Astrocyte (in vitro differentiated cells and primary cell): ENCODE measurements at regions not wholly inside any gene's neighbourhood (a gene's known extent, or its start where the extent isn't known, plus 50 kb on each side); places are given as distances from the start of the nearest gene placed in this dataset.
A peak's percentile ranks its signal among the peaks of the same experiment; 100 is the strongest.

ENCODE experiments used
- DNase-seq: peaks from one replicate; pipeline ENCODE4 v3.0.0-alpha.2; 2010; ENCODE audit warnings: low read depth
- FAIRE-seq: peaks from 2 replicates; lab custom pipeline; 2011; peaks lifted over from hg19 to GRCh38; lab: Jason Lieb, UNC
- H2AFZ ChIP-seq: 2 replicates; pipeline ENCODE4 v1.6.0; 2012; ENCODE audit warnings: low read depth, low read length, inconsistent platforms
- H3K27ac ChIP-seq: 2 replicates; pipeline ENCODE4 v1.5.1; 2011; ENCODE audit warnings: low read depth, low read length, inconsistent platforms
- H3K27me3 ChIP-seq: 2 replicates; pipeline ENCODE4 v1.6.0; 2011; ENCODE audit warnings: low read length, inconsistent platforms; ENCODE audit not compliant: insufficient read depth
- H3K36me3 ChIP-seq: 2 replicates; pipeline ENCODE4 v1.5.1; 2011; ENCODE audit warnings: low read length, inconsistent platforms; ENCODE audit not compliant: insufficient read depth
- H3K4me1 ChIP-seq: 2 replicates; pipeline ENCODE4 v1.5.1; 2011; ENCODE audit warnings: low read length, inconsistent platforms; ENCODE audit not compliant: insufficient read depth
- H3K4me2 ChIP-seq: 2 replicates; pipeline ENCODE4 v1.6.0; 2012; ENCODE audit warnings: low read length, inconsistent platforms
- H3K4me3 ChIP-seq: 2 replicates; pipeline ENCODE4 v1.5.1; 2011; ENCODE audit warnings: low read depth, mild to moderate bottlenecking, low read length, inconsistent platforms; ENCODE audit not compliant: insufficient read depth
- H3K79me2 ChIP-seq: 2 replicates; pipeline ENCODE4 v1.6.0; 2012; ENCODE audit warnings: mild to moderate bottlenecking, low read length, inconsistent platforms; ENCODE audit not compliant: insufficient read depth
- H3K9ac ChIP-seq: 2 replicates; pipeline ENCODE4 v1.6.0; 2012; ENCODE audit warnings: mild to moderate bottlenecking, low read length, inconsistent platforms
- H3K9me3 ChIP-seq: 2 replicates; pipeline ENCODE4 v1.5.1; 2012; ENCODE audit warnings: low read depth, mild to moderate bottlenecking, low read length, inconsistent platforms; ENCODE audit not compliant: insufficient read depth
- H4K20me1 ChIP-seq: 2 replicates; pipeline ENCODE4 v1.6.0; 2012; ENCODE audit warnings: low read length, inconsistent platforms; ENCODE audit not compliant: insufficient read depth
- H3K27ac Mint-ChIP-seq: one replicate; pipeline ENCODE4 v1.8.0; 2021; ENCODE audit warnings: mild to moderate bottlenecking, mixed read lengths; ENCODE audit not compliant: unreplicated experiment
- H3K27me3 Mint-ChIP-seq: one replicate; pipeline ENCODE4 v1.8.0; 2021; ENCODE audit warnings: low read depth, mixed read lengths; ENCODE audit not compliant: unreplicated experiment
- H3K36me3 Mint-ChIP-seq: one replicate; pipeline ENCODE4 v1.8.0; 2021; ENCODE audit warnings: low read depth, mixed read lengths; ENCODE audit not compliant: unreplicated experiment
- H3K4me1 Mint-ChIP-seq: one replicate; pipeline ENCODE4 v1.8.0; 2021; ENCODE audit warnings: low read depth, mixed read lengths; ENCODE audit not compliant: unreplicated experiment
- H3K4me3 Mint-ChIP-seq: one replicate; pipeline ENCODE4 v1.8.0; 2021; ENCODE audit warnings: mild to moderate bottlenecking, moderate library complexity, mixed read lengths; ENCODE audit not compliant: unreplicated experiment
- H3K9me3 Mint-ChIP-seq: one replicate; pipeline ENCODE4 v1.8.0; 2021; ENCODE audit warnings: mild to moderate bottlenecking, mixed read lengths; ENCODE audit not compliant: unreplicated experiment
- CTCF ChIP-seq: IDR thresholded peaks from 2 replicates; pipeline ENCODE4 v1.5.1; 2011; ENCODE audit warnings: low read depth, mild to moderate bottlenecking, inconsistent platforms, low read length, moderate library complexity; ENCODE audit not compliant: insufficient read depth
- EZH2 ChIP-seq: IDR thresholded peaks from 2 replicates; pipeline ENCODE4 v1.6.1; 2012; ENCODE audit warnings: mild to moderate bottlenecking, low read length, inconsistent platforms; ENCODE audit not compliant: insufficient read depth

- Mint-ChIP-seq H3K27me3 (no peaks in the 10 kb centered on the region), H3K9me3 (no peaks in the 10 kb centered on the region), H3K36me3 (peaks cover 13% of the 10 kb centered on the region), H3K4me1 (peaks cover 19% of the 10 kb centered on the region), H3K4me3 (no peak overlapping the region), H3K27ac (no peak overlapping the region)
- H3K27me3 ChIP-seq, result peaks cover 10% of the 10 kb centered on the region
- no peaks in the 10 kb centered on the region for H3K9me3 ChIP-seq
- no peak overlapping the region for H3K9ac ChIP-seq
- H3K79me2 ChIP-seq, result no peaks in the 10 kb centered on the region
- no peak overlapping the region for H2AFZ ChIP-seq
- no peak overlapping the region for H3K27ac ChIP-seq
- H3K36me3 ChIP-seq, result no peaks in the 10 kb centered on the region
- no peak overlapping the region for H3K4me2 ChIP-seq
- H3K4me3 ChIP-seq, result no peak overlapping the region
- H3K4me1 ChIP-seq, result no peaks in the 10 kb centered on the region
- FAIRE-seq, result no peak
- TF ChIP-seq EZH2 (no peak), CTCF (no peak)
- no peak for DNase-seq
- peaks cover 3% of the 10 kb centered on the region for H4K20me1 ChIP-seq
These were observed 221.9 kb upstream of the TOPAZ1 start for GRCh38 chr3:44019736-44020135.

- H3K79me2 ChIP-seq, result no peaks in the 10 kb centered on the region
- no peak overlapping the region for H3K4me2 ChIP-seq
- no peak overlapping the region for H3K27ac ChIP-seq
- Mint-ChIP-seq H3K9me3 (no peaks in the 10 kb centered on the region), H3K27ac (no peak overlapping the region), H3K4me3 (peak overlapping the region; percentile 37), H3K27me3 (no peaks in the 10 kb centered on the region), H3K4me1 (peaks cover 22% of the 10 kb centered on the region), H3K36me3 (peaks cover 12% of the 10 kb centered on the region)
- DNase-seq, result no peak
- TF ChIP-seq EZH2, result no peak
- TF ChIP-seq CTCF, result no peak
- H2AFZ ChIP-seq, result no peak overlapping the region
- peaks cover 3% of the 10 kb centered on the region for H4K20me1 ChIP-seq
- no peaks in the 10 kb centered on the region for H3K36me3 ChIP-seq
- H3K4me3 ChIP-seq, result no peak overlapping the region
- no peak overlapping the region for H3K9ac ChIP-seq
- H3K9me3 ChIP-seq, result no peaks in the 10 kb centered on the region
- no peaks in the 10 kb centered on the region for H3K4me1 ChIP-seq
- no peak for FAIRE-seq
- H3K27me3 ChIP-seq, result peaks cover 10% of the 10 kb centered on the region
These were observed 221.5 kb upstream of the TOPAZ1 start for GRCh38 chr3:44020143-44020542.

- no peak for FAIRE-seq
- H3K9me3 Mint-ChIP-seq, result no peaks in the 10 kb centered on the region
- H3K4me2 ChIP-seq, result peak overlapping the region; percentile 93
- H4K20me1 ChIP-seq, result peaks cover 3% of the 10 kb centered on the region
- no peaks in the 10 kb centered on the region for H3K9me3 ChIP-seq
- H3K4me3 ChIP-seq, result peak overlapping the region; percentile 68
- H3K4me1 ChIP-seq, result no peaks in the 10 kb centered on the region
- H3K27ac Mint-ChIP-seq, result peak overlapping the region; percentile 71
- peak overlapping the region; percentile 78 for H2AFZ ChIP-seq
- H3K36me3 Mint-ChIP-seq, result peaks cover 7% of the 10 kb centered on the region
- no peaks in the 10 kb centered on the region for H3K79me2 ChIP-seq
- H3K27ac ChIP-seq, result no peak overlapping the region
- peak; percentile 8 for DNase-seq
- H3K9ac ChIP-seq, result peak overlapping the region; percentile 17
- TF ChIP-seq CTCF (no peak), EZH2 (peak; percentile 51)
- H3K27me3 ChIP-seq, result peaks cover 10% of the 10 kb centered on the region
- peak overlapping the region; percentile 84 for H3K4me3 Mint-ChIP-seq
- peaks cover 34% of the 10 kb centered on the region for H3K4me1 Mint-ChIP-seq
- H3K36me3 ChIP-seq, result no peaks in the 10 kb centered on the region
- H3K27me3 Mint-ChIP-seq, result no peaks in the 10 kb centered on the region
These were observed 219.8 kb upstream of the TOPAZ1 start for GRCh38 chr3:44021651-44022594.
